ENCODE measurements at regions not wholly inside any gene's neighbourhood (a gene's known extent, or its start where the extent isn't known, plus 50 kb on each side); places are given as distances from the start of the nearest gene placed in this dataset.

DNA sequence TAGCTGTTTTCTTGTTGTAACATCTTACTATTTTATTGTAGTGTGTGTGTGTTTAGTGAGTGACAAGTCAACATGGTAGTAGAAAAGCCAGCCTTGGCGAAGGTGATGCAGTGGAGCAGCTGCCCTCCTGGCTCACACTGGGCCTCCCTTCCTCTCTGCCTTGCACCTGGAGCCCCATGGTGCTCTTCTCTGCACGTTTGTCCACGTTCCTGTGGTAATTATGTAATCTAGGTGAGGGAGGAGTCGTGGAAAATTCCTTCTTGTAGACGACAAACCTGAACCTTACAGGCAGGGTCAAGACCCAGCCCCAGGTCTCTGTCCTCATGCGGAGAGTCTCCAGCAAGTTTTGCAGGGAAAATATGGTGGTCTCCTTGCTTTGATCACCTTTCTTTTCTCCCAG lies 348.3 kb upstream of the MKI67 start:
- Histone ChIP-seq H3K9me3 (ENCODE audit: control insufficient read depth in 4 of 4, low read length in 3 of 4) (no peaks in the 10 kb centered on the region), H3K9ac (ENCODE audit: low read depth in 1 of 2, low read length in 2 of 2) (no peak overlapping the region), H3K27ac (ENCODE audit: low read depth in 1 of 2, low read length in 2 of 2) (no peak overlapping the region), H3K27me3 (ENCODE audit: control insufficient read depth in 4 of 4, insufficient read depth in 4 of 4, low read length in 3 of 4) (no peaks in the 10 kb centered on the region), H3K4me1 (ENCODE audit: control insufficient read depth in 4 of 4, insufficient read depth in 4 of 4, low read length in 3 of 4) (no peaks in the 10 kb centered on the region), H3K4me3 (ENCODE audit: low read depth in 1 of 3, low read length in 3 of 3) (no peak overlapping the region), H3K36me3 (ENCODE audit: control insufficient read depth in 4 of 4, insufficient read depth in 3 of 4, low read depth in 1 of 4, low read length in 3 of 4) (no peaks in the 10 kb centered on the region)
- no peak for TF ChIP-seq ATF3 (IDR thresholded peaks at IDR 0.05)
- TF ChIP-seq, protein P1, sequence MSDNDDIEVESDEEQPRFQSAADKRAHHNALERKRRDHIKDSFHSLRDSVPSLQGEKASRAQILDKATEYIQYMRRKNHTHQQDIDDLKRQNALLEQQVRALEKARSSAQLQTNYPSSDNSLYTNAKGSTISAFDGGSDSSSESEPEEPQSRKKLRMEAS (IDR thresholded peaks at IDR 0.05), result no peak
- no peak for TF ChIP-seq HNF4A (conservative IDR thresholded peaks at IDR 0.05)
- no peak for TF ChIP-seq RXRA (IDR thresholded peaks at IDR 0.05)
- no peak for TF ChIP-seq YY1 (IDR thresholded peaks at IDR 0.05)
- no peak for TF ChIP-seq GABPA (IDR thresholded peaks at IDR 0.05 in 1 of 2, conservative IDR thresholded peaks at IDR 0.05 in 1 of 2)
- TF ChIP-seq REST (IDR thresholded peaks at IDR 0.05), result no peak
- no peak for TF ChIP-seq TAF1 (conservative IDR thresholded peaks at IDR 0.05)
- no peak for TF ChIP-seq HNF4G (IDR thresholded peaks at IDR 0.05)
- TF ChIP-seq CTCF (IDR thresholded peaks at IDR 0.05; ENCODE audit: low read depth, low read length, missing input control), result no peak
- TF ChIP-seq SP1 (IDR thresholded peaks at IDR 0.05), result no peak
- no peak for TF ChIP-seq FOXA1 (IDR thresholded peaks at IDR 0.05)
- TF ChIP-seq RAD21 (IDR thresholded peaks at IDR 0.05), result no peak
- no peak for TF ChIP-seq FOXA2 (IDR thresholded peaks at IDR 0.05)
- TF ChIP-seq, protein P2, sequence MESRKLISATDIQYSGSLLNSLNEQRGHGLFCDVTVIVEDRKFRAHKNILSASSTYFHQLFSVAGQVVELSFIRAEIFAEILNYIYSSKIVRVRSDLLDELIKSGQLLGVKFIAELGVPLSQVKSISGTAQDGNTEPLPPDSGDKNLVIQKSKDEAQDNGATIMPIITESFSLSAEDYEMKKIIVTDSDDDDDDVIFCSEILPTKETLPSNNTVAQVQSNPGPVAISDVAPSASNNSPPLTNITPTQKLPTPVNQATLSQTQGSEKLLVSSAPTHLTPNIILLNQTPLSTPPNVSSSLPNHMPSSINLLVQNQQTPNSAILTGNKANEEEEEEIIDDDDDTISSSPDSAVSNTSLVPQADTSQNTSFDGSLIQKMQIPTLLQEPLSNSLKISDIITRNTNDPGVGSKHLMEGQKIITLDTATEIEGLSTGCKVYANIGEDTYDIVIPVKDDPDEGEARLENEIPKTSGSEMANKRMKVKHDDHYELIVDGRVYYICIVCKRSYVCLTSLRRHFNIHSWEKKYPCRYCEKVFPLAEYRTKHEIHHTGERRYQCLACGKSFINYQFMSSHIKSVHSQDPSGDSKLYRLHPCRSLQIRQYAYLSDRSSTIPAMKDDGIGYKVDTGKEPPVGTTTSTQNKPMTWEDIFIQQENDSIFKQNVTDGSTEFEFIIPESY (IDR thresholded peaks at IDR 0.05), result no peak
- no peak for TF ChIP-seq NR2F2 (IDR thresholded peaks at IDR 0.05)
- TF ChIP-seq JUND (IDR thresholded peaks at IDR 0.05), result no peak
- no peak for DNase-seq (ENCODE audit: low spot score)
- WGBS, result 60% methylated on average over 6 of the region's 6 CpGs

Measured in liver (tissue), 8 donors.